ENCODE measurements at regions not wholly inside any gene's neighbourhood (a gene's known extent, or its start where the extent isn't known, plus 50 kb on each side); places are given as distances from the start of the nearest gene placed in this dataset.
"Not testable (repeated sequence)": the region's sequence is repeated elsewhere in the genome, so short reads cannot be mapped to it uniquely, and the experiment has no call there.

DNA sequence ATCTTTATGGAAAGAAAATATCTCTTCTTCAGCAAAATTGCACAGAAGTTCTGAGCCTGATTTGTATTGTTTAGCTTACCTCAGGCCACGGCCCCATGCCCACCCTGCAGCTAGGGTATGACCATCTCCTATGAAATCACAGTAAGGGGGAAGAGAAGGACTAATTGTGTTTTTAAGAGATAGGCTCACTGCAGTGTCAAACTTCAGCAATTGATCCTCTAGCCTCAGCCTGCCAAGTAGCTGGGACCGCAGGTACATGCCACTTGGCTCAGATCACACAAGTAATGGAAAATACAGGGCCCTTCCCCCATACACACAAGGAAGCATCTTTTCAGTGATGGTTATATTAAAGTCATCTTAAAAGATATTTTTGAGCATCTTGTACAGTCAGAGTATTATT, 60.0 kb downstream of the DMAC1 start:
- TF ChIP-seq, protein P1, sequence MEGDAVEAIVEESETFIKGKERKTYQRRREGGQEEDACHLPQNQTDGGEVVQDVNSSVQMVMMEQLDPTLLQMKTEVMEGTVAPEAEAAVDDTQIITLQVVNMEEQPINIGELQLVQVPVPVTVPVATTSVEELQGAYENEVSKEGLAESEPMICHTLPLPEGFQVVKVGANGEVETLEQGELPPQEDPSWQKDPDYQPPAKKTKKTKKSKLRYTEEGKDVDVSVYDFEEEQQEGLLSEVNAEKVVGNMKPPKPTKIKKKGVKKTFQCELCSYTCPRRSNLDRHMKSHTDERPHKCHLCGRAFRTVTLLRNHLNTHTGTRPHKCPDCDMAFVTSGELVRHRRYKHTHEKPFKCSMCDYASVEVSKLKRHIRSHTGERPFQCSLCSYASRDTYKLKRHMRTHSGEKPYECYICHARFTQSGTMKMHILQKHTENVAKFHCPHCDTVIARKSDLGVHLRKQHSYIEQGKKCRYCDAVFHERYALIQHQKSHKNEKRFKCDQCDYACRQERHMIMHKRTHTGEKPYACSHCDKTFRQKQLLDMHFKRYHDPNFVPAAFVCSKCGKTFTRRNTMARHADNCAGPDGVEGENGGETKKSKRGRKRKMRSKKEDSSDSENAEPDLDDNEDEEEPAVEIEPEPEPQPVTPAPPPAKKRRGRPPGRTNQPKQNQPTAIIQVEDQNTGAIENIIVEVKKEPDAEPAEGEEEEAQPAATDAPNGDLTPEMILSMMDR (IDR thresholded peaks at IDR 0.05; ENCODE audit: low read depth, low read length), result no peak
- no peak for DNase-seq (ENCODE audit: extremely low read depth, low read depth)

DNA sequence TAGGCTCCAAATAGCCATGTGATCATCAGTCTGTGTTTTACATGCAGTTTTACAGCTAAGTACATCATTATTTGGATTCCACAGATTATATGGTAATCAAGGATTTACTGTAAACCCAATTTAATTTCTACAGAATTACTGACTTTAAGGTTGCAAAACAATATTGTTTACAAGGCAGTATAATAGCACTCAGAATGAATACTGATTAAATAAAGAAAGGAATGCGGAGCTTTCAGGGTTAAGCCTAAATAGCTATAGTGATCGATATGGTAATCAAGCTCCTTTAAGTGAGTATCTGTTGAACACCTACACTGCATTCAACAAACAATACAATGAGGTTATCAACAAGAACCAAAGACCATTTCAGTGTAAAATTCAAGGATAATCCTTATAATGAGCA, 64.3 kb downstream of the DMAC1 start:
- TF ChIP-seq, protein P1 (IDR thresholded peaks at IDR 0.05; ENCODE audit: low read depth, low read length), result no peak
- DNase-seq (ENCODE audit: extremely low read depth, low read depth), result no peak

DNA sequence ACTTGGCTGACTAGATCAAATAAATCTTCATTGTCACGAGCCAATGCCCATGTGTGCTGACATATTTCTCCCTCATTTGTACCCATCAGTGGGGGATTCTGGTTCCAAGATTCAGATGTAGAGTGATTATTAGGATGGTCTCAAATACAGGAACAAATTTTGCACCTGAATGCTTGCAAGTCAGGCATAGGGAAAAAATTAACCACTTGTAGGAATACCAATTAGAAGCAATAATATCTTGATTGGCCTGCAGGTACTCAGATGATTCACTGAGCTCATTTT, 69.5 kb downstream of the DMAC1 start:
- no peak for DNase-seq (ENCODE audit: extremely low read depth, low read depth)
- TF ChIP-seq, protein P1 (IDR thresholded peaks at IDR 0.05; ENCODE audit: low read depth, low read length), result no peak

DNA sequence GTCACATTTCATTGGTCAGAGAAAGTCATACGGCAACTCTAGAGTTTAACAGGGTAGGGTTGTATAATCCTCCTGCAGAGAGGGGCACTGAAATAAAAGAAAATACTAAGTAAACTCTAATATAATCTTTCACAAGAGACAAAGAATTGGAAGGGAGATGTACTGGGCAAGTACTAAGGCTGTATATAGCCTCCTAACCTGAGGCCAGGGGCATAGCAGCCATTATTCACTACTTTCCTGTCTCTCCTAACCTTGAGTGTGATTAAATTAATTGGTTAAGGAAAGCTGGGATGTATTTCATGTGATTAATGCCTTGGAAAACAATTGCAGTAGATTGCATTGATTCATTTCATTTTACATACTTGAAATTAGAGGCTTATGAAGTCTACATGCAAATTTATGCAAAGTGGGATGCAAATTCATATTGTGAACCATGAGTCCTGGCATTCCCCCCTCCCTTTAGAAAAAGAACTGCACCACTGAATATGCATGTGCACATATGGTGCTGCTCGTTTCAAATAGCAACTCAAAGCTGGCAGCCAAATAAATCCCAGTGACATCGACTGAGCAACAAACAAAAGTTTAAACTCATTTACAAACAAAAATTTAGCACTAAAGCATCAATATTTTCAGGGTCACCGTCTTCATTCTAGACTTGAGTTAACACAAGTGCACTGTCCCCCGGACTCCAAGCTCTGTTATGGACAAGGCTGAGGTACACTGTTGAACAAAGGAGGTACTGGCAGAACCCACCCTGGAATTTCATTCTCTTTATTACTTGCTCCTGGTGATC, 70.0 kb downstream of the DMAC1 start:
- TF ChIP-seq, protein P1 (IDR thresholded peaks at IDR 0.05; ENCODE audit: low read depth, low read length), result no peak
- DNase-seq (ENCODE audit: extremely low read depth, low read depth), result no peak

DNA sequence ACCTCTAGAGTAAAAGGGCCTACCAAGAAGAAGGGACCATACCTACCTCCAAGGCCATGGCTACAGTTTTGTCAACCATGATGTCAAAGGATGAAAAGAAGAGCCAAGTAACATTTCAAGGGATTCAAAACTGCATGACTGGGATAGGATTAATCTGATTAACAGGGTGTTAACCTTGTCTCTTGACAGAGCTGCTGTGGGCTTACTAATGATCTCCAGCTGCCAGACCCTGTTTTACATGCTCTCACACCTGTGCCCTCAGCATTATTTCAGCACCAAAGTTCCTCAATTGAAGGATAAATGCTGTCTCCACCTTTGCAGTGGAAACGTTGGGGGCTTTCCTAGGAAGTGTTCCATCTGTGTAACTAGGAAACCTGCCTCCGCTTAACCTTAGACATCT, 78.3 kb downstream of the DMAC1 start:
- TF ChIP-seq, protein P1 (IDR thresholded peaks at IDR 0.05; ENCODE audit: low read depth, low read length), result no peak

DNA sequence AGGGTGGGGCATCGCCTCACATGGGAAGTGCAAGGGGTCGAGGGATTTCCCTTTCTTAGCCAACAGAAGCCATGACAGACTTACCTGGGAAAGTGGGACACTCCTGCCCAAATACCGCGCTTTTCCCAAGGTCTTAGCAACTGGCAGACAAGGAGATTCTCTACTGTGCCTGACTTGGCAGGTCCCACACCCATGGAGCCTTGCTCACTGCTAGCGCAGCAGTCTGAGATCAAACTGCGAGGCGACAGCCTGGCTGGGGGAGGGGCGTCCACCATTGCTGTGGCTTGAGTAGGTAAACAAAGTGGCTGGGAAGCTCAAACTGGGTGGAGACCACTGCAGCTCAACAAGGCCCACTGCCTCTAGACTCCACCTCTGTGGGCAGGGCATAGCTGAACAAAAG, 86.5 kb downstream of the DMAC1 start:
- not testable (repeated sequence) for DNase-seq (ENCODE audit: extremely low read depth, low read depth)

More for the DNA sequence above, 78.3 kb downstream of the DMAC1 start:
- no peak for DNase-seq (ENCODE audit: extremely low read depth, low read depth)

DNA sequence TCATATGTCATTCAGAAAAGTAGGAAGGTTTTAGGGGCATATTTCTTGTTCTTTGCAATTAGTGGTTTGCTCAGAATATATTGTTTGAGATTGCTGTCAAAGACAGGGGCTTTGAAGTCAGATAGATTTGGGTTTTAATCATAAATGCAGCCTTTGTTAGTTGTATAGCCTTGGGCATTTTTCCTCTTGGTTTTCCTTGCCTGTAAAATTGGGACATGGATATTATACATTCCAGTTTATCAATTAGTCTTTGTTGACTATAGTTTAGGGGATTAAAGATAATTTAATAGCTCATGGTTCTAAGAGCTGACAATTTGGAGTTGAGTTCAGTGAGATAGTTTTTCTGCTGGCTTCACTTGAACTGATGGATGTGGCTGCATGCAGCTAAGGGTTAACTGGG, 88.9 kb downstream of the DMAC1 start:
- TF ChIP-seq, protein P1 (IDR thresholded peaks at IDR 0.05; ENCODE audit: low read depth, low read length), result no peak
- no peak for DNase-seq (ENCODE audit: extremely low read depth, low read depth)

DNA sequence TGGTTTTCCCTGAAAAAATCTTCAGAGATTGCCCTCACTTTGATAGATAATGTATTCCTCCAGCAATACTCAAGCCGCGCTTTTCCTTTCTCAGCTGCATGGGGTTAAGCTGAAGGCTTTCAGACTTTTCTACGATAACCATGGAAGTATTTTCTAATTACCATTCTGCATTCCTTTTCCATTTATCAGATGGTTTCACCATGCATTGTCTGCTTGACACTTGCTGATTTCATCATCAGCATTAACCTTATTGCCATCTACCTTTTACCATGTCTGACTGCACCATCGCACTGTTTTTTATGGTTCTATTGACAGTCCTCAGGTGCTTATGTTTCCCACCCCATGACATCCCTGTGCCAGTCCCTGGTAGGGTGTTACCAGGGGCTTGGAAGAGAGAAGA, 91.6 kb downstream of the DMAC1 start:
- TF ChIP-seq, protein P1 (IDR thresholded peaks at IDR 0.05; ENCODE audit: low read depth, low read length), result no peak
- no peak for DNase-seq (ENCODE audit: extremely low read depth, low read depth)
